NCI-H187 (cell line): ENCODE measurements at regions not wholly inside any gene's neighbourhood (a gene's known extent, or its start where the extent isn't known, plus 50 kb on each side); places are given as distances from the start of the nearest gene placed in this dataset.
"Not testable (repeated sequence)": the region's sequence is repeated elsewhere in the genome, so short reads cannot be mapped to it uniquely, and the experiment has no call there.

Source experiments
- DNase-seq, 2 experiments: peaks; one replicate each; lab custom pipeline; 2025; lab: John Stamatoyannopoulos, UW

DNA sequence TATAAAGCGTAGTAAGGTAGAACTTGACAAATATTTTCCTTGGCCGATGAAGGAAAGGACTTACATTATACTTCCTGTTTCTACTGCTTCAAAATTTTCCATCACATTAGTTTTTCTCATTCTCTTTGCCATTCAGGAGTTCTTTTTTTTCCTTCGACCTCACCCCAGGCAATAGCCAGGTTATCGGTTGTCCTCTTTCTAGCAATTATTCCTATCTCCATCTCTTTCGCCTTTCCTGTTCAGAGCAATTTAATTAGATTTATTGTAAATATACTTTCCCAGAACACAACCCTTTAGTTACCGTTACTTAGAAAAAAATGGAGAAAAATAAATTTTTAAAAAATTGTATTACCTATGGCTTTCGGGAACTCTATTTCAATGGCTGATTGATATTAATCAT is 205.2 kb downstream of the KCNJ2 start:
- no peak for DNase-seq

- peak in 1 of 2 experiments; percentile 4 for DNase-seq
Observed at GRCh38 chr17:70375406-70375805, 206.1 kb downstream of the KCNJ2 start.

DNA sequence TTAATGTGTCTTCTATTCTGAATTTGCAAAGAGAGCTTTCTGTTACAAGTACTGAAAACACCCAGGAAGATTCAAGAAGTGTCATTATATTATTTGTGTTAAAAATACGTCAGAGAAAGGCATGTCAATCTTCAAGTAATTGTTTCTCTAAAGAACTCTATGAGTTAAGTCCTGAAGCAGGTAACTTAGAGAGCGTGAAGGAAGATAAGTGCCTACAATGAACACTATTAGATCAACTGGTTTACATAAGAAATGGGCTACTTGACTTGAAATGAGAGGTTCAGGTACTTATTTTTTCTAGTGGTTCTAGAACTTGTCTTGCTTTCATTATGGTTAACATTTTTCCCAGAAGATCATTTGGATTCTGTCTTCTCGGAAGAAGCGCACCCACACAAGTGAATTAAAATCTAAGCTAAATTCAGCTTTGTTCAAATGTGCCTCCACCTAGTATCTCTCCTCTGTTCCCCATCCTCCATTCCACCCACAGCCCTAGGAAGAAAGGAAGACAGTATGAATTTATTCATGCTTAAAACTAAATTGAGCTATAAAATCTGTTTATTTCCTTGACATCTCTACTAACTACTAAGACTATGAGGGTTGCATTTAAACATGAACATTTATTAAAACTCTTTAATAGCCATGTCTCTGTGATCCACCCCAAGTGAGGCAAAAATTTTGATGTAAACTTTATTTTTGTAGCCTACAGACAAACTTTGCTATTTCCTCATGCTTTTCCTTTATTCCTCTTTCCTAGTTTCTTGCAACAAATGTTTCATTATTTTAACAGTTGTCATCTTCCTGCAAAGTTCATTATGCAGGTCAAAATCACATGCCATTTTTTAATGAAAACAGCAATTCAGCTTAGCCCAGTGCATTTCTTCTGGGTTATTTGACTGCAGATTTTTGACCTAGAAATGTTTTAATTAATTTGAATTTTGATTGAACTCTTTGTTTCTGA is 206.8 kb downstream of the KCNJ2 start:
- DNase-seq: no peak

DNA sequence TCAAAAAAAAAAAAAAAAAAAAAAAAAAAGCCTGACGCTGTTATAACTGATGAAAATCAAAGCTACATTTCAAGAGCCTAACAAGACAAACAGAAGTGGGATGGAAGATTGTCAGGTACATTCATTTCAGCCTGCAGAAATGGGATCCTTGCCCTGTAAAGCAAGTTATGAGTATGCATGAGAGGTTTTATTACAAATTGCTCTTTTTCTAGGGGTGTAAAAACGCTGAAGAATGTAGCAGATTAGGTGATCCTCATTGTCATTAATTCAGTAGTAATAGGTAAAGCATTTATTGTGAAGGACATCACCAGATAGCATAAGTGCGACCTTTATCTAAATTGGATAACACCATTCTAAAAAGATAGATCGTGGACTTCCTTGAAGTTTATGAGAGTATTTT is 208.3 kb downstream of the KCNJ2 start:
- no peak for DNase-seq

GRCh38 chr17:70378076-70378475 is 208.7 kb downstream of the KCNJ2 start:
- DNase-seq: no peak

- no peak for DNase-seq
Observed at GRCh38 chr17:70379945-70380344, 210.6 kb downstream of the KCNJ2 start.

- DNase-seq: not testable (repeated sequence)
Observed at GRCh38 chr17:70381916-70382315, 212.6 kb downstream of the KCNJ2 start.

- DNase-seq: no peak
Observed at GRCh38 chr17:70388326-70388725, 219.0 kb downstream of the KCNJ2 start.

- DNase-seq: not testable (repeated sequence)
Observed at GRCh38 chr17:70389232-70389757, 220.0 kb downstream of the KCNJ2 start.

DNA sequence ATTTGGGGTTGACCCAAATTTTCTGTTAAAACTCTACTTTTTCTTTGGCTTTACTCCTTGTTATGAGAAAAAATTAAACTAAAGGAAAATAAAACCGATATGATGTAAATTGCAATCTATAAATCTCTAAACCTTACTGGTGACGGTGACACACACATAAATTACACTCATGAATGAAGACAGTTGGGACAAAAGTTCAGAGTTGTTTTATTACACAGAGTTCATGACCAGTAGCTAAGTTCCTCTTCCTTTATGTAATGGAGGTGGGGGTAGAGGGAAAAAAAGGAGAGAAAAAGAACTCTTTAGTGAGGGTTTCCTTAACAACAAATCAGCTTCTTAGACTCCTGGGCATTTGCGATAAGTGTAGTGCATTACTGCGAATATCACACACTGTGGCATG is 220.7 kb downstream of the KCNJ2 start:
- no peak for DNase-seq

DNA sequence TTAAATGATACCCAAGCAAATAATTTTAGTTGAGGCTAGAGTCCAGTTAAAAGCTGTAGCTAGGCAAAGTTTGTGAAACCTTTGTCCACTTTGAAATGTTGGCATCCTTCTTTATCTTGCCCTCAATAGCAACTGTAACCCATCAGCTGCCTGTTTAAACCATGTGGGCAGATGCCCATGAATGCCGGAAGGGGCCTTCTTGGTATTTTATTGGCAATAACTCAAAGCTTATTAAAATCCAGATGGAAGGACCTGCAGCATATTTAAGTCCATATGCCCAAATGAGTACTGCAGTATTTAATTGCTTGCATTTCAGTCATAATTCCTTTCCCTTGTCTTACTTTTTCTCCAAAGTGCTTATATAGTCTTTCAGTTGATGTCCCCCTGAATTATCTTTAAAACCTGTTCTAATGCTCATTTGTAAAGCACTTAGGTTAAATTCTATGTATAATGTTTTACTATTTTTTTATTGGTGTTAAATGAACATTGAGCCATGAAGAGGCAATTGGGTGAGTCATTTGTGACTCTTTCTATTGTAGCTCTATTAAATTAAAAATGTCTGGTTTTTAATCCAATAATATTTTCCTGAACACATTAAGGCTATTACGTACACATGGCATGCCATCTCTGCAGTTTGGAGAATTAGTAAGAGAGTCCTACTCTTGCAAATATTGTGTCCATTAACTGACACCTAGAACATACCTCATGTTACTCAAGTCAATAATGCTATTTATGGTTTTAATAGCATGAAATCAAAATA is 225.3 kb downstream of the KCNJ2 start:
- no peak for DNase-seq

DNA sequence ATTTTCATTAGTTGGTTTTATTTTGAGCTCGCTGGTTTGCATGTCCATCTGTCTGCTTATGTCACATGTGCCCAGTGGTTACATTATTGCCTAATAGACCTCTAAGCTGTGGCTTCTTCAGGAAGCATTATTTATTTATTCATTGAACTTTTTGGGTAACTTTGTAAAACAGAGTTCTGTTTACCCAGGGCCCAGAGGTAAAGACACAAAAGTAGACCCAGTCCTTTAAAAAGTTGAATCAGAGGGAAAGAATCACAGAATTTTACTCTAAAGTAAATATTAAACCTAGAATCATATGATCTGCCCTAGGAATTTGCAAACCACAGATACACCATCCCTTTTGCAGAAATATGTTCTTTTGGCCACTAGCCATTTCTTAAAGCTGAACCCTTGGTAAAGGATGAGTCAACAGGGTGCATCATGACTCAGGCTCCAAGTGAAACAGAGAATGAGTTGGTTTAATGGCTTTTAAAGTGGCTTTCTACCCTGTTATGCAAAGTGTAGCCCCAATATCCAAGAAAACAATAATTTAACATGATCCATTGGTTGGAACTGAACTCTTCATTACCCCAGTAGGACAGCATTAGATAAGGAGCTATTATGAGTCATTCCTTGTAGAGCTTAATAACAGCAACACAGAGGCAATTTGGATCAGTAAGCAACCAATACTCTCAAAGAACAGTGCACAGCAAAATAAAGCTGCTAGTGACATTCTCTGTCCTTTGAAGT is 236.3 kb downstream of the KCNJ2 start:
- no peak for DNase-seq

DNA sequence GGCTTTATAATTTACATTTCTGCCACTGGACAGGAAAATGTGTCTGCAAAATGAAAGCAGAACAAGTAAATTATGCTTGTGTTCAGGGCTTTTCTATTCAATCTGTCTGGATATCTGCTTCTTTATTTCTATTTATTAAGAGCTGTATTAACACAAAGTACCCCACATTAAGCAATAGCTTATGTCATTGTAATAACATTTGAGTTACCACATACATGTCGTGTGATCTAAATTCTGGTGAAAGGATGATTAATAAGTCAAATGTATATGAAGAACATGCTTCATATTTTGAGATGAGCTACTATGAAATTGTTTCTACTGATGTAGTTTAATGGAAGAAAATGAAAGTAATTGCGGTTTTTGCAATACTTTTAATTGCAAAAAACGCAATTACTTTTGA is 238.2 kb downstream of the KCNJ2 start:
- DNase-seq: no peak

- no peak for DNase-seq
Observed at GRCh38 chr17:70408768-70409167, 239.4 kb downstream of the KCNJ2 start.

GRCh38 chr17:70414300-70414699 is 245.0 kb downstream of the KCNJ2 start:
- DNase-seq: no peak

- DNase-seq: no peak
Observed at GRCh38 chr17:70420861-70421445, 251.6 kb downstream of the KCNJ2 start.

- no peak for DNase-seq
Observed at GRCh38 chr17:70422862-70423261, 253.5 kb downstream of the KCNJ2 start.

DNA sequence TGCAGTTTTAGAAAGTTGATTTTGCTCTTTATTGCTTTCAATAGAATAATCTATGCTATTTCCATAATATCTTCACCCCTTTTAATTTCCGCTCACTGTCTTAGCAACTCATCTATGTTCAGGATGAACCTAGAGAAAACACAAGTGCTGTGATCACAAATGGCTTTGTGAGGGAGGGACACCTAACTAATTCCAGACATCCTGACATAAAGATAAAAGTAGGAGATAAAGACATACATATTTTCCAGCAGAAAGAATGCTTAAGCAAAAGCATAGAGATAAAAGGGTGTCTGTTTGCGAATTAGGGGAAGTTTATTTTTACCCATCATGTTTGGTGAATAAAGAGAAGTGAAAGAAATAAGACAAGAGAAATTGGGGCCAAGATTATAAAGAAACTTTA is 254.2 kb downstream of the KCNJ2 start:
- no peak for DNase-seq

- DNase-seq: no peak
Observed at GRCh38 chr17:70426752-70427151, 257.4 kb downstream of the KCNJ2 start.

DNA sequence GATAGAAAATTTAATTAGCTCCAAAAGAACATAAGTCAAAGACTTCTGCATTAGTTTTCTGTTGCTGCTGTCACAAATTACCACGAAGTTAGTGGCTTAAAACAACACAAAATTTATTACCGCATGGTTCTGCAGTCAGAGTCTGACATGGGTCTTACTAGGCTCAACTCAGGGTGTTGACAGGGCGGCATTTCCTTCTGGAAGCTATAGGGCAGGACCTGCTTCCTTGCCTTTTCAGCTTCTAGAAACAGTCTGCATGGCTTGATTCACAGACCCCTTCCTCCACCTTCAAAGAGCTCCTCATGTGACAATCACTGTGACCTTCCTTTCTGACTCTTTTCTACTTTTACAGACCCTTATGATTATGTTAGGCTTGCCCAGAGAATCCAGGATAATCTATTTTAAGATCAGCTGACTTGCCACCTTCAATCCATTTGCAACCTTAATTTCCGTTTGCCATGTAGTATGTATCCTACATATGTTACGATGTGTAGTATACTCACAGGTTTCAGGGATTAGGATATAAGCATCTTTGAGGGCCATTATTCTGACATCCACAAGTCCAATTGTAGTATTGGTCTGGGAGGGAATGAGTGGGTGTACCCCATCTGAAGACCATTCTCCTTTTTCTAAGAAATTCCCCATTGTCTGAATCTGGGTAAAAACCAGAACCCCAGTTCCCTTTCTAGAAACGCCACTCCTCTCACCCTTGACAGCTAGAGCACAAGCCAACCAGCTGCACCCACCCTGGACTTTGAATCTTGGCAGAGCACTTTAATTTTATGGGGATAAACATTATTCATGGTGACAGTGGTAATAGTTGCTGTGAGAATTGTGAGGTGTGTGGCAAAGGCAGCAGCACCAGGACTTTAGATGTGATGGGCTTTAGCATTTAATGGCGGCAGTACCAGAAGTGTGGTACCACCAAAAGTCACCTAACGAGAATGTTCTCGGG is 265.5 kb downstream of the KCNJ2 start:
- no peak for DNase-seq

DNA sequence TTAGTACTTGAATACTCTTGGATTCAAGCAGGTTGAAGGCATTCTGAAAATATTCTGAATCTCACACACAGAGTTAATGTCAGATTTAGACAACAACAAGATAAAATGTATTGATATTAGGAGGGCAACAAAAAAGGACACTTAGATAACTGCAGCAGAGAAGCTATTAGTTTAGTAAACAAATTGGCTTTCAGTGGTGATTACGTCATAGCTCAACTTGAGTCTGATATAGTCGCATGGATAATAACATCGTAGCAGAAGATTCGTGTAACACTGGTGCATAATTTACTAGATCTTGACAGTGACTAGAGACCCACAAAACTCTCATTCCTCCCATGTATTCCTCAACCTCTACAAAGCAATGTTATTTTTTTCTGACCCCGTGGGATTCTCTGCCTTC is 268.3 kb downstream of the KCNJ2 start:
- DNase-seq: no peak
